Mucosa of gallbladder (tissue), 1 donor: ENCODE measurements at regions not wholly inside any gene's neighbourhood (a gene's known extent, or its start where the extent isn't known, plus 50 kb on each side); places are given as distances from the start of the nearest gene placed in this dataset.
"Not testable (repeated sequence)": the region's sequence is repeated elsewhere in the genome, so short reads cannot be mapped to it uniquely, and the experiment has no call there.

Source experiments
- DNase-seq: peaks from one replicate; pipeline ENCODE4 v3.0.0-alpha.2; 2020; ENCODE audit warnings: low spot score
- donor health status: DM: no; HTN: no; CAD: no.

GRCh38 chr10:8776926-8777622 is 722.6 kb downstream of the GATA3 start:
- no peak for DNase-seq

- no peak for DNase-seq
These were observed 724.2 kb downstream of the GATA3 start for GRCh38 chr10:8778713-8779112.

- DNase-seq = no peak
These were observed 733.2 kb downstream of the GATA3 start for GRCh38 chr10:8787649-8788048.

- no peak for DNase-seq
These were observed 735.9 kb downstream of the GATA3 start for GRCh38 chr10:8790390-8790789.

- no peak for DNase-seq
These were observed 740.4 kb downstream of the GATA3 start for GRCh38 chr10:8794860-8795259.

GRCh38 chr10:8800426-8800825 is 745.9 kb downstream of the GATA3 start:
- DNase-seq = no peak

- DNase-seq = no peak
These were observed 749.5 kb downstream of the GATA3 start for GRCh38 chr10:8803992-8804391.

GRCh38 chr10:8810677-8811076 is 756.2 kb downstream of the GATA3 start:
- no peak for DNase-seq

- DNase-seq = no peak
These were observed 756.7 kb downstream of the GATA3 start for GRCh38 chr10:8811201-8811600.

GRCh38 chr10:8815969-8816368 is 761.5 kb downstream of the GATA3 start:
- no peak for DNase-seq

- DNase-seq = no peak
These were observed 762.8 kb downstream of the GATA3 start for GRCh38 chr10:8817299-8817698.

GRCh38 chr10:8825611-8826010 is 771.1 kb downstream of the GATA3 start:
- no peak for DNase-seq

GRCh38 chr10:8829592-8829991 is 775.1 kb downstream of the GATA3 start:
- DNase-seq = no peak

GRCh38 chr10:8830048-8830447 is 775.6 kb downstream of the GATA3 start:
- DNase-seq = no peak

GRCh38 chr10:8830876-8831275 is 776.4 kb downstream of the GATA3 start:
- no peak for DNase-seq

- DNase-seq = no peak
These were observed 781.1 kb downstream of the GATA3 start for GRCh38 chr10:8835453-8836167.

- no peak for DNase-seq
These were observed 785.9 kb downstream of the GATA3 start for GRCh38 chr10:8840356-8840755.

GRCh38 chr10:8844141-8844540 is 789.7 kb downstream of the GATA3 start:
- DNase-seq = no peak

GRCh38 chr10:8852546-8852945 is 798.1 kb downstream of the GATA3 start:
- no peak for DNase-seq

GRCh38 chr10:8853048-8853447 is 798.6 kb downstream of the GATA3 start:
- DNase-seq = no peak

GRCh38 chr10:8868924-8869323 is 814.4 kb downstream of the GATA3 start:
- DNase-seq = not testable (repeated sequence)

- no peak for DNase-seq
These were observed 818.8 kb downstream of the GATA3 start for GRCh38 chr10:8873310-8873709.

- no peak for DNase-seq
These were observed 819.8 kb downstream of the GATA3 start for GRCh38 chr10:8874268-8874667.

- no peak for DNase-seq
These were observed 820.5 kb downstream of the GATA3 start for GRCh38 chr10:8874972-8875371.
